Thyroid gland (tissue), 4 donors: ENCODE measurements at regions not wholly inside any gene's neighbourhood (a gene's known extent, or its start where the extent isn't known, plus 50 kb on each side); places are given as distances from the start of the nearest gene placed in this dataset.

Source experiments
- DNase-seq, 2 donors: peaks; one replicate each; pipeline ENCODE4 v3.0.0-alpha.2; 2019
- H3K27ac ChIP-seq, 3 donors: fragments of 200-600 bp; sonication (generic); 1 replicate in 2 of 3; 2 replicates in 1 of 3; pipeline ENCODE4 v1.5.1; 2016 to 2019; ENCODE audit warnings: mild to moderate bottlenecking in 1 of 3, moderate library complexity in 1 of 3
- H3K27me3 ChIP-seq: fragments of 200-600 bp; sonication (generic); one replicate; pipeline ENCODE4 v1.5.1; 2019
- H3K36me3 ChIP-seq, 2 donors: fragments of 200-600 bp; sonication (generic); one replicate each; pipeline ENCODE4 v1.5.1; 2016 to 2019
- H3K4me1 ChIP-seq, 2 donors: fragments of 200-600 bp; sonication (generic); one replicate each; pipeline ENCODE4 v1.5.1; 2017 to 2019
- H3K4me3 ChIP-seq, 3 donors: fragments of 200-600 bp; sonication (generic); replicated peaks in 1 of 3; 1 replicate in 2 of 3; 2 replicates in 1 of 3; pipeline ENCODE4 v1.5.1; 2016; ENCODE audit warnings: mild to moderate bottlenecking in 1 of 3
- H3K9me3 ChIP-seq: fragments of 200-600 bp; sonication (generic); one replicate; pipeline ENCODE4 v1.5.1; 2017
- CTCF ChIP-seq, 6 experiments: fragments of 200-600 bp in 3 of 6; fragments of 450-650 bp in 3 of 6; sonication (generic) in 3 of 6; IDR thresholded peaks; one replicate each; pipeline ENCODE4 v1.5.1; 2016 to 2019; ENCODE audit warnings: antibody characterized with exemption in 6 of 6, mild to moderate bottlenecking in 2 of 6, inconsistent platforms in 1 of 6, moderate library complexity in 1 of 6
- POLR2A ChIP-seq, 2 donors: fragments of 450-650 bp; IDR thresholded peaks; one replicate each; pipeline ENCODE4 v1.6.1; 2017; ENCODE audit warnings: antibody characterized with exemption in 2 of 2, mild to moderate bottlenecking in 2 of 2, moderate library complexity in 1 of 2
- WGBS, 2 donors: methylation state at CpG; one replicate each; pipeline ENCODE4 v1.1.5; 2017; 5-methylcytosine and 5-hydroxymethylcytosine counted together
- intact Hi-C: fragments of 100-400 bp; cut with DNase I; formaldehyde crosslinking; loops from one replicate; pipeline ENCODE4 v1.15.1; 2023

GRCh38 chr2:157168501-157168900 is 89.0 kb upstream of the GALNT5 start:
- 85 to 89% methylated on average over 3 of the region's 3 CpGs for WGBS, 2 donors
- intact Hi-C loops: no loop called here
- H3K4me3 ChIP-seq: no peak overlapping the region

GRCh38 chr2:157169889-157170288 is 87.6 kb upstream of the GALNT5 start:
- Histone ChIP-seq H3K9me3 (no peaks in the 10 kb centered on the region), H3K27ac (no peak overlapping the region), H3K27me3 (no peaks in the 10 kb centered on the region), H3K36me3 (no peaks in the 10 kb centered on the region), H3K4me3 (no peak overlapping the region), H3K4me1 (no peaks in the 10 kb centered on the region)
- 92 to 94% methylated on average over 3 of the region's 3 CpGs for WGBS, 2 donors
- no peak for DNase-seq
- TF ChIP-seq POLR2A (IDR thresholded peaks at IDR 0.05): no peak
- no peak for TF ChIP-seq CTCF (IDR thresholded peaks at IDR 0.05)
- intact Hi-C loops: no loop called here

More at GRCh38 chr2:157168501-157168900, 89.0 kb upstream of the GALNT5 start:
- TF ChIP-seq POLR2A (IDR thresholded peaks at IDR 0.05): no peak
- TF ChIP-seq CTCF (IDR thresholded peaks at IDR 0.05): no peak
- H3K4me1 ChIP-seq: no peaks in the 10 kb centered on the region
- no peaks in the 10 kb centered on the region for H3K27me3 ChIP-seq
- H3K36me3 ChIP-seq: no peaks in the 10 kb centered on the region
- no peak for DNase-seq
- H3K9me3 ChIP-seq: no peaks in the 10 kb centered on the region
- H3K27ac ChIP-seq: no peak overlapping the region

- Histone ChIP-seq H3K4me3 (no peak overlapping the region), H3K4me1 (no peaks in the 10 kb centered on the region), H3K9me3 (no peaks in the 10 kb centered on the region), H3K27me3 (no peaks in the 10 kb centered on the region), H3K27ac (no peak overlapping the region), H3K36me3 (no peaks in the 10 kb centered on the region)
- no peak for DNase-seq
- intact Hi-C loops: no loop called here
- TF ChIP-seq POLR2A (IDR thresholded peaks at IDR 0.05) (no peak), CTCF (IDR thresholded peaks at IDR 0.05) (no peak)
- 88 to 95% methylated on average over 1 of the region's 1 CpG for WGBS, 2 donors
Observed at GRCh38 chr2:157170299-157170698, 87.2 kb upstream of the GALNT5 start.

GRCh38 chr2:157172239-157172638 is 85.3 kb upstream of the GALNT5 start:
- no peaks in the 10 kb centered on the region for H3K9me3 ChIP-seq
- no peak for DNase-seq
- H3K27me3 ChIP-seq: no peaks in the 10 kb centered on the region
- no peaks in the 10 kb centered on the region for H3K36me3 ChIP-seq
- no peaks in the 10 kb centered on the region for H3K4me1 ChIP-seq
- intact Hi-C loops: no loop called here
- no peak for TF ChIP-seq CTCF (IDR thresholded peaks at IDR 0.05)
- no peak for TF ChIP-seq POLR2A (IDR thresholded peaks at IDR 0.05)
- no peak overlapping the region for H3K4me3 ChIP-seq
- H3K27ac ChIP-seq: no peak overlapping the region

GRCh38 chr2:157172866-157173578 is 84.5 kb upstream of the GALNT5 start:
- Histone ChIP-seq H3K4me3 (no peak overlapping the region), H3K36me3 (no peaks in the 10 kb centered on the region), H3K9me3 (no peaks in the 10 kb centered on the region), H3K27ac (no peak overlapping the region), H3K4me1 (no peaks in the 10 kb centered on the region), H3K27me3 (no peaks in the 10 kb centered on the region)
- TF ChIP-seq CTCF (IDR thresholded peaks at IDR 0.05) (no peak), POLR2A (IDR thresholded peaks at IDR 0.05) (no peak)
- 51 to 53% methylated on average over 3 of the region's 3 CpGs for WGBS, 2 donors
- intact Hi-C loops: no loop called here
- DNase-seq: no peak
